ENCODE measurements at regions not wholly inside any gene's neighbourhood (a gene's known extent, or its start where the extent isn't known, plus 50 kb on each side); places are given as distances from the start of the nearest gene placed in this dataset.

DNA sequence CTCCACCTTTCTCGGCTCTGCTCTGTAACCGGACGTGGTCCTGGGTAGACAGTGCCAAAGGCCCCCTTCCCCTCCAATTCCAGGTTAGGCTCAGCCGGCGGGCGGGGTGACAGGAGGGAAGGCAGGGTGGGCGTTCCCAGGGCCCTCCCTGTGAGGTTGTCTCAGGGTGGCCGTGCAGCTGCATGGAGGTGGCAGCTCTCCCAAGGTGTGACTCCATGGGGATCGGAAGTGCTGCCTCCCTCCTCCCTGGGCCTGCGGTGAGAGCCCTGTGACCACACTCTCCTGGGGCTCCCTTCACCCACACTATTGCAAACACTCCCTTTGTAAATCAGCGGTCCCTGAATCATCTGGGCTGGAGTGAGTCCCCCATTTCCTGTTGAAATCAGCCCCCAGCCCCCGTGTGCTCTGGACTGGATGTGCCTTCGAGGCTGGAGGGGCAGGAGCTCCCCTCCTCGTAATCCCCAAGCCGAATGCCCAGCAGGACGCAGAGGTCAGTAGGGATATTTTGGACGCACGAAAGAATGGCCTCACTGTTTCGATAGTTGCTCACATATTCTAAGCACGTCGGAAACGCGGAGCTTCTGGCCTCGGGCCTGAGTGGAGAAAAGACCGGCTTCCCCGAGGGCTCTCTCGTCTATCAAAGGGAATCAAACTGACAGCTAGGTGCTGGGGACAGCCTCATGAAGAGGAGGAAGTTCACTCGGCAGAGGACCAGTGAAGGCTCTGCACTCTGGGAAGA lies 107.6 kb upstream of the COL5A1 start:
- ChIA-PET POLR2A (no interaction called here), CTCF (no interaction called here)
- peaks cover 14% of the 10 kb centered on the region for H3K9me3 Mint-ChIP-seq
- H3K27ac Mint-ChIP-seq: no peak overlapping the region
- intact Hi-C loops (cut with micrococcal nuclease): no loop called here
- H3K27me3 Mint-ChIP-seq: peaks cover 8% of the 10 kb centered on the region
- H3K4me3 Mint-ChIP-seq: no peak overlapping the region
- no peaks in the 10 kb centered on the region for H3K4me1 Mint-ChIP-seq
- DNase-seq (no peak), ATAC-seq (ENCODE audit: low read depth) (no peak)
- TF ChIP-seq, protein P1, sequence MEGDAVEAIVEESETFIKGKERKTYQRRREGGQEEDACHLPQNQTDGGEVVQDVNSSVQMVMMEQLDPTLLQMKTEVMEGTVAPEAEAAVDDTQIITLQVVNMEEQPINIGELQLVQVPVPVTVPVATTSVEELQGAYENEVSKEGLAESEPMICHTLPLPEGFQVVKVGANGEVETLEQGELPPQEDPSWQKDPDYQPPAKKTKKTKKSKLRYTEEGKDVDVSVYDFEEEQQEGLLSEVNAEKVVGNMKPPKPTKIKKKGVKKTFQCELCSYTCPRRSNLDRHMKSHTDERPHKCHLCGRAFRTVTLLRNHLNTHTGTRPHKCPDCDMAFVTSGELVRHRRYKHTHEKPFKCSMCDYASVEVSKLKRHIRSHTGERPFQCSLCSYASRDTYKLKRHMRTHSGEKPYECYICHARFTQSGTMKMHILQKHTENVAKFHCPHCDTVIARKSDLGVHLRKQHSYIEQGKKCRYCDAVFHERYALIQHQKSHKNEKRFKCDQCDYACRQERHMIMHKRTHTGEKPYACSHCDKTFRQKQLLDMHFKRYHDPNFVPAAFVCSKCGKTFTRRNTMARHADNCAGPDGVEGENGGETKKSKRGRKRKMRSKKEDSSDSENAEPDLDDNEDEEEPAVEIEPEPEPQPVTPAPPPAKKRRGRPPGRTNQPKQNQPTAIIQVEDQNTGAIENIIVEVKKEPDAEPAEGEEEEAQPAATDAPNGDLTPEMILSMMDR (IDR thresholded peaks at IDR 0.05): no peak
- H3K36me3 Mint-ChIP-seq (ENCODE audit: low read depth): no peaks in the 10 kb centered on the region

DNA sequence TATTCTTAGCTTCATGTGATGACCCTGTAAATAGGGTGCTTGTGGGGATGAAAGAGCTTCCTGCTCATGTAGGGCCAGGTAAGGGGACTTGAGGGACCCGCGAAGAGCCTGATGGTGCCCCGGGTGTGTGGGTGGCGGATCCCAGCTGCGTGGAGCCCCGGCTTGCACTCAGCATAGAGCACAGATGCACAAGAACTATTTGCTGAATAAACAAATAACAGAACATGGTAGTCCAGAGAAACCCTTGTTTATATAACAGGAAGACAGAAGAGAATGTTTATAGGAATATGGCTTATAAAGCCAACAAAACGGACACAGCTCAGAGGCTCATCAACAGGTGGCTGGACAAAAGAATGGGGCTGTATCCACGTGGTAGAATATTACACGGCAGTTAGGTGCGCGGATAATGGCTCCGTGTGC lies 106.9 kb upstream of the COL5A1 start:
- POLR2A ChIA-PET: no interaction called here
- no peaks in the 10 kb centered on the region for H3K36me3 Mint-ChIP-seq (ENCODE audit: low read depth)
- ATAC-seq (ENCODE audit: low read depth): no peak
- CTCF ChIA-PET: no interaction called here
- H3K9me3 Mint-ChIP-seq: peaks cover 10% of the 10 kb centered on the region
- peaks cover 8% of the 10 kb centered on the region for H3K27me3 Mint-ChIP-seq
- no peak overlapping the region for H3K27ac Mint-ChIP-seq
- TF ChIP-seq, protein P1 (IDR thresholded peaks at IDR 0.05): no peak
- intact Hi-C loops (cut with micrococcal nuclease): no loop called here
- H3K4me1 Mint-ChIP-seq: no peaks in the 10 kb centered on the region
- no peak overlapping the region for H3K4me3 Mint-ChIP-seq
- no peak for DNase-seq

DNA sequence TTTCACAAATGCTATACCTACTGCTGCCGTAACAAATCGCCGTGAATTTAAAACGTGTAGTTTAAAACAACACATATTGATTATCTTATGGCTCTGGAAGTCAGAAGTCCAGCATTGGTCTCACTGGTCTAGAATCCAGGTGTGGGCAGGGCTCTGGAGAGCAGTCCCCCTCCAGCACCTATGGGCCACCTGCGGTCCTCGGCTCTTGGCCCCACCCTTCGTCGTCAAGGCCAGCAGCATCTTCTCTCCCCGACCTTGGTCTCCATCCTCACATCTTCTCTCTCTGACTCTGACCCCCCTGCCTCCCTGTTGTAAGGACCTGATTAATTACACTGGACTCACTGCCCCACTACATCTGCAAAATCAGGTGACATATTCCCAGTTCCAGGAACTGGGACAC lies 106.4 kb upstream of the COL5A1 start:
- CTCF ChIA-PET: no interaction called here
- Mint-ChIP-seq H3K4me3 (no peak overlapping the region), H3K36me3 (ENCODE audit: low read depth) (no peaks in the 10 kb centered on the region), H3K9me3 (peaks cover 5% of the 10 kb centered on the region), H3K4me1 (no peaks in the 10 kb centered on the region), H3K27me3 (peaks cover 8% of the 10 kb centered on the region), H3K27ac (no peak overlapping the region)
- POLR2A ChIA-PET: no interaction called here
- intact Hi-C loops (cut with micrococcal nuclease): no loop called here
- TF ChIP-seq, protein P1 (IDR thresholded peaks at IDR 0.05): no peak
- DNase-seq (no peak), ATAC-seq (ENCODE audit: low read depth) (no peak)

DNA sequence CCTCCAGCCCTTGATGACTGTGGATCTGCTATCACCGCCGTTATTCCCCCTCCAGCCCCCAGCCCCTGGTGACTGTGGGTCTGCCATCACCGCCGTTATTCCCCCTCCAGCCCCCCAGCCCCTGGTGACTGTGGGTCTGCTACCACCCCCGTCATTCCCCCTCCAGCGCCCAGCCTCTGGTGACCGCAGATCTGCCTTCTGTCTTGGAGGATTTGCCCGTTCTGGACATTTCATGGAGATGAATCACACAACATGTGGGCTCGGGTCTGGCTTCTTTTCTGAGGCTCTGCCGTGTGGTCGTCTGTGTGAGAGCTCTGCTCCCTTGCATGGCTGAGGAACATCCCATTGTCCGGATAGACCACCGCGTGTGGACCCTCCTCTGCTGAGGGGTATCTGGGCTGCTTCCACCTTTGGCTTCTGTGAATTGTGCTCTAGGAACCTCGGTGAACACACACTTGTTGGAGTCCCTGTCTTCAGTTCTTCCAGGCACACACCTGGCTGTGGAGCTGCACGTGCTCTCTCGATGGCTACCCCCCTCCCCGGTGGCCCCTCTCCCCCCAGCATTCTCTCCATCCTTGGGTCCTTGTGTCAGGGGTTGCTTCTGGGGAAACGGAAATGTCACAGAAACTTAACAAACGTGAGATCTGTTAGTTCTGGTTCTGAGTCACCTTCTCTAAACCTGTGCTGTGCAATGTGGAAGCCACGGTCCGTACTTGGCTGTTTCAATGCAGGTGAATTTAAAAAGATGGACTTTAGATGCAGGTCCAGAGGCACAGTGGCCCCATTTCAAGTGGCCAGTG lies 105.3 kb upstream of the COL5A1 start:
- Mint-ChIP-seq H3K27ac (no peak overlapping the region), H3K4me3 (no peak overlapping the region), H3K9me3 (no peaks in the 10 kb centered on the region), H3K4me1 (no peaks in the 10 kb centered on the region), H3K27me3 (peaks cover 8% of the 10 kb centered on the region), H3K36me3 (ENCODE audit: low read depth) (no peaks in the 10 kb centered on the region)
- ATAC-seq (ENCODE audit: low read depth) (no peak), DNase-seq (no peak)
- TF ChIP-seq, protein P1 (IDR thresholded peaks at IDR 0.05): no peak
- ChIA-PET POLR2A (no interaction called here), CTCF (no interaction called here)
- intact Hi-C loops (cut with micrococcal nuclease): no loop called here

DNA sequence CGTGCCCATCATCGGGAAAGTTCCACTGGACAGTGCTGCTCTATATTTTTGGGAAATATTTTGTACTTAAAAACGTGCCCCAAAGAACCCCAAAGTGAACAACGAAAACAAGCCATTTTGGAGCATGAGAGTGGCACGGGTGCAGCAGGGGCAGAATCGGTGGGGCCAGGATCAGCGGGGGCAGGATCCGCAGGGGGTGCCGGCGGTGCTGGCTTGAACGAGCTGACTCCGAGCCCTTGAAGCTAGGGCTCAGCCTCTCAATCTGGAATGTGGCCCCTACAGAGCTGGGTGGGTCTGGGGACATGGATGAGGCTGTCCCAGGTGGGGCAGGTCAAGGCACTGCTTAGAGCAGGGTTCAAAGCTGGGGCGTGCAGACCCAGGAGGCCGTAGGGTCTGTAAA lies 104.7 kb upstream of the COL5A1 start:
- H3K27ac Mint-ChIP-seq: no peak overlapping the region
- no peaks in the 10 kb centered on the region for H3K4me1 Mint-ChIP-seq
- no peaks in the 10 kb centered on the region for H3K36me3 Mint-ChIP-seq (ENCODE audit: low read depth)
- H3K4me3 Mint-ChIP-seq: no peak overlapping the region
- ATAC-seq (ENCODE audit: low read depth) (no peak), DNase-seq (no peak)
- peaks cover 5% of the 10 kb centered on the region for H3K27me3 Mint-ChIP-seq
- ChIA-PET POLR2A (no interaction called here), CTCF (no interaction called here)
- intact Hi-C loops (cut with micrococcal nuclease): no loop called here
- TF ChIP-seq, protein P1 (IDR thresholded peaks at IDR 0.05): no peak
- H3K9me3 Mint-ChIP-seq: no peaks in the 10 kb centered on the region

Measured in activated B cell treated with CpG ODN at 0.5 μM for 24 hours (primary cell).